ENCODE measurements at regions not wholly inside any gene's neighbourhood (a gene's known extent, or its start where the extent isn't known, plus 50 kb on each side); places are given as distances from the start of the nearest gene placed in this dataset.
"Not testable (repeated sequence)": the region's sequence is repeated elsewhere in the genome, so short reads cannot be mapped to it uniquely, and the experiment has no call there.

DNA sequence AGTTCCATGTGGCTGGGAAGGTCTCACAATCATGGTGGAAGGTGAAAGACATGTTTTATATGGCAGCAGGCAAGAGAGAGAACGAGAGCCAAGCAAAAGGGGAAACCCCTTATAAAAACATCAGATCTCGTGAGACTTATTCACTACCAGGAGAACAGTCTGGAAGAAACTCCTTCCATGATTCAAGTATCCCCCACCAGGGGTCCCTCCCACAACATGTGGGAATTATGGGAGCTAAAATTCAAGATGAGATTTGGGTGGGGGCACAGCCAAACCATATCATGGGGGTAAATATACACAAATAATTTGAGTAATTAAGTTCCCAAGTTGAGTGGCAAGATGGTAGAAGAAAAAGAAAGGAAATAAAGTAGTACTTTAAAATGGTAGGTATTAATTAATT is 91.0 kb upstream of the CCDC91 start:
- TF ChIP-seq, protein P1, sequence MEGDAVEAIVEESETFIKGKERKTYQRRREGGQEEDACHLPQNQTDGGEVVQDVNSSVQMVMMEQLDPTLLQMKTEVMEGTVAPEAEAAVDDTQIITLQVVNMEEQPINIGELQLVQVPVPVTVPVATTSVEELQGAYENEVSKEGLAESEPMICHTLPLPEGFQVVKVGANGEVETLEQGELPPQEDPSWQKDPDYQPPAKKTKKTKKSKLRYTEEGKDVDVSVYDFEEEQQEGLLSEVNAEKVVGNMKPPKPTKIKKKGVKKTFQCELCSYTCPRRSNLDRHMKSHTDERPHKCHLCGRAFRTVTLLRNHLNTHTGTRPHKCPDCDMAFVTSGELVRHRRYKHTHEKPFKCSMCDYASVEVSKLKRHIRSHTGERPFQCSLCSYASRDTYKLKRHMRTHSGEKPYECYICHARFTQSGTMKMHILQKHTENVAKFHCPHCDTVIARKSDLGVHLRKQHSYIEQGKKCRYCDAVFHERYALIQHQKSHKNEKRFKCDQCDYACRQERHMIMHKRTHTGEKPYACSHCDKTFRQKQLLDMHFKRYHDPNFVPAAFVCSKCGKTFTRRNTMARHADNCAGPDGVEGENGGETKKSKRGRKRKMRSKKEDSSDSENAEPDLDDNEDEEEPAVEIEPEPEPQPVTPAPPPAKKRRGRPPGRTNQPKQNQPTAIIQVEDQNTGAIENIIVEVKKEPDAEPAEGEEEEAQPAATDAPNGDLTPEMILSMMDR (IDR thresholded peaks at IDR 0.05; ENCODE audit: low read length) = not testable (repeated sequence)
- TF ChIP-seq EZH2phosphoT487 (IDR thresholded peaks at IDR 0.05; ENCODE audit: low read length) = not testable (repeated sequence)
